ENCODE measurements at regions not wholly inside any gene's neighbourhood (a gene's known extent, or its start where the extent isn't known, plus 50 kb on each side); places are given as distances from the start of the nearest gene placed in this dataset.

DNA sequence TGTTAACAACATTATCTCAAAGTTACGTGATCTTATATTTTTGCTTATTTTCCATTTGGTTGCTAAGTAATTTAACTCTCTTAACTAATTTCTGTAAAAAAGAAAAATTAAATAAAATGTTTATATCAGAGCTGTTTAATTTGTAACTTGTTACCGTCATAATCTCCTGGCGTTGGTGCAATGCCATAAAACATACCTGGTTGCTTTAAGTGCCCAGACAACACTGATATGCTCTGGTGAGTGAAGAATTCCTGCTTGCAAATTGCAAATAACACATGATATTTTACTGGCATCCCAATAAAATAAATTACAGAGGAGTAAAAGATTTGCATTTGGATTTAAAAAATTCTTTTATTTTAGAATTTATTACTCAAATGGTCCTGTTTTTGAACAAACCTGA lies 640.1 kb upstream of the MIS18BP1 start:
- TF ChIP-seq, protein P1, sequence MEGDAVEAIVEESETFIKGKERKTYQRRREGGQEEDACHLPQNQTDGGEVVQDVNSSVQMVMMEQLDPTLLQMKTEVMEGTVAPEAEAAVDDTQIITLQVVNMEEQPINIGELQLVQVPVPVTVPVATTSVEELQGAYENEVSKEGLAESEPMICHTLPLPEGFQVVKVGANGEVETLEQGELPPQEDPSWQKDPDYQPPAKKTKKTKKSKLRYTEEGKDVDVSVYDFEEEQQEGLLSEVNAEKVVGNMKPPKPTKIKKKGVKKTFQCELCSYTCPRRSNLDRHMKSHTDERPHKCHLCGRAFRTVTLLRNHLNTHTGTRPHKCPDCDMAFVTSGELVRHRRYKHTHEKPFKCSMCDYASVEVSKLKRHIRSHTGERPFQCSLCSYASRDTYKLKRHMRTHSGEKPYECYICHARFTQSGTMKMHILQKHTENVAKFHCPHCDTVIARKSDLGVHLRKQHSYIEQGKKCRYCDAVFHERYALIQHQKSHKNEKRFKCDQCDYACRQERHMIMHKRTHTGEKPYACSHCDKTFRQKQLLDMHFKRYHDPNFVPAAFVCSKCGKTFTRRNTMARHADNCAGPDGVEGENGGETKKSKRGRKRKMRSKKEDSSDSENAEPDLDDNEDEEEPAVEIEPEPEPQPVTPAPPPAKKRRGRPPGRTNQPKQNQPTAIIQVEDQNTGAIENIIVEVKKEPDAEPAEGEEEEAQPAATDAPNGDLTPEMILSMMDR (IDR thresholded peaks at IDR 0.05), result no peak
- TF ChIP-seq POLR2AphosphoS5 (IDR thresholded peaks at IDR 0.05), result no peak
